HPDE6-E6E7 (cell line): ENCODE measurements at regions not wholly inside any gene's neighbourhood (a gene's known extent, or its start where the extent isn't known, plus 50 kb on each side); places are given as distances from the start of the nearest gene placed in this dataset.

Experiments used
- DNase-seq: peaks from one replicate; pipeline ENCODE4 v3.0.0; 2011; ENCODE audit warnings: missing footprints; ENCODE audit errors: extremely low spot score

GRCh38 chr2:66382091-66382490, 52.8 kb upstream of the MEIS1 start:
- DNase-seq = no peak

- no peak for DNase-seq
Observed at GRCh38 chr2:66379473-66379872, 55.5 kb upstream of the MEIS1 start.

GRCh38 chr2:66377832-66378231, 57.1 kb upstream of the MEIS1 start:
- no peak for DNase-seq

GRCh38 chr2:66370824-66371223, 64.1 kb upstream of the MEIS1 start:
- no peak for DNase-seq

- DNase-seq = no peak
Observed at GRCh38 chr2:66366619-66367018, 68.3 kb upstream of the MEIS1 start.

GRCh38 chr2:66364495-66365333, 70.2 kb upstream of the MEIS1 start:
- no peak for DNase-seq

GRCh38 chr2:66362701-66363100, 72.2 kb upstream of the MEIS1 start:
- DNase-seq = no peak

- no peak for DNase-seq
Observed at GRCh38 chr2:66346231-66346664, 88.7 kb upstream of the MEIS1 start.

- DNase-seq = no peak
Observed at GRCh38 chr2:66344087-66344663, 90.8 kb upstream of the MEIS1 start.

- DNase-seq = no peak
Observed at GRCh38 chr2:66343259-66343658, 91.7 kb upstream of the MEIS1 start.

GRCh38 chr2:66340521-66340920, 94.4 kb upstream of the MEIS1 start:
- DNase-seq = no peak

GRCh38 chr2:66334237-66335029, 100.5 kb upstream of the MEIS1 start:
- no peak for DNase-seq

- no peak for DNase-seq
Observed at GRCh38 chr2:66331176-66331575, 103.7 kb upstream of the MEIS1 start.

GRCh38 chr2:66329081-66329605, 105.8 kb upstream of the MEIS1 start:
- no peak for DNase-seq

- DNase-seq = no peak
Observed at GRCh38 chr2:66327066-66327740, 107.7 kb upstream of the MEIS1 start.

- no peak for DNase-seq
Observed at GRCh38 chr2:66324909-66325528, 109.9 kb upstream of the MEIS1 start.

- DNase-seq = no peak
Observed at GRCh38 chr2:66324356-66324755, 110.6 kb upstream of the MEIS1 start.

- no peak for DNase-seq
Observed at GRCh38 chr2:66323406-66323805, 111.5 kb upstream of the MEIS1 start.

GRCh38 chr2:66322506-66323260, 112.2 kb upstream of the MEIS1 start:
- DNase-seq = no peak

GRCh38 chr2:66318009-66318561, 116.8 kb upstream of the MEIS1 start:
- no peak for DNase-seq
